HT1080 (cell line): ENCODE measurements at regions not wholly inside any gene's neighbourhood (a gene's known extent, or its start where the extent isn't known, plus 50 kb on each side); places are given as distances from the start of the nearest gene placed in this dataset.
A peak's percentile ranks its signal among the peaks of the same experiment; 100 is the strongest.

ENCODE experiments used
- DNase-seq: peaks from one replicate; pipeline ENCODE4 v3.0.0-alpha.2; 2015; ENCODE audit warnings: low read depth

GRCh38 chr13:50192272-50192813 is 177.1 kb downstream of the KCNRG start:
- no peak for DNase-seq

- no peak for DNase-seq
Observed at GRCh38 chr13:50195045-50195444, 179.8 kb downstream of the KCNRG start.

- DNase-seq, result no peak
Observed at GRCh38 chr13:50196118-50196517, 180.9 kb downstream of the KCNRG start.

GRCh38 chr13:50197705-50198104 is 182.5 kb downstream of the KCNRG start:
- DNase-seq, result peak; percentile 24

GRCh38 chr13:50198508-50198907 is 183.3 kb downstream of the KCNRG start:
- DNase-seq, result peak; percentile 69

GRCh38 chr13:50200569-50200968 is 185.3 kb downstream of the KCNRG start:
- no peak for DNase-seq

- no peak for DNase-seq
Observed at GRCh38 chr13:50200988-50201387, 185.7 kb downstream of the KCNRG start.

- DNase-seq, result no peak
Observed at GRCh38 chr13:50202485-50202884, 187.2 kb downstream of the KCNRG start.

GRCh38 chr13:50203256-50203941 is 188.2 kb downstream of the KCNRG start:
- DNase-seq, result no peak

GRCh38 chr13:50205581-50205980 is 190.3 kb downstream of the KCNRG start:
- no peak for DNase-seq

- peak; percentile 77 for DNase-seq
Observed at GRCh38 chr13:50208826-50209335, 193.6 kb downstream of the KCNRG start.

- DNase-seq, result no peak
Observed at GRCh38 chr13:50209631-50210030, 194.4 kb downstream of the KCNRG start.

GRCh38 chr13:50213526-50213925 is 198.3 kb downstream of the KCNRG start:
- DNase-seq, result no peak

GRCh38 chr13:50214514-50214913 is 199.3 kb downstream of the KCNRG start:
- DNase-seq, result no peak

GRCh38 chr13:50215399-50215798 is 200.2 kb downstream of the KCNRG start:
- no peak for DNase-seq

- DNase-seq, result no peak
Observed at GRCh38 chr13:50219743-50220142, 204.5 kb downstream of the KCNRG start.

GRCh38 chr13:50220938-50221337 is 205.7 kb downstream of the KCNRG start:
- no peak for DNase-seq

- no peak for DNase-seq
Observed at GRCh38 chr13:50222569-50223332, 207.5 kb downstream of the KCNRG start.

- DNase-seq, result peak; percentile 42
Observed at GRCh38 chr13:50224534-50224933, 209.3 kb downstream of the KCNRG start.

GRCh38 chr13:50225193-50226155 is 210.2 kb downstream of the KCNRG start:
- DNase-seq, result no peak

GRCh38 chr13:50226515-50227155 is 211.4 kb downstream of the KCNRG start:
- DNase-seq, result no peak
